AG08395 (cell line): ENCODE measurements at regions not wholly inside any gene's neighbourhood (a gene's known extent, or its start where the extent isn't known, plus 50 kb on each side); places are given as distances from the start of the nearest gene placed in this dataset.
"Not testable (repeated sequence)": the region's sequence is repeated elsewhere in the genome, so short reads cannot be mapped to it uniquely, and the experiment has no call there.

Source experiments
- DNase-seq: peaks from one replicate; pipeline ENCODE4 v3.0.0; 2012; ENCODE audit warnings: mixed read lengths, low spot score

GRCh38 chr12:25424211-25424731, 128.8 kb downstream of the LMNTD1 start:
- peak; percentile 57 for DNase-seq

DNA sequence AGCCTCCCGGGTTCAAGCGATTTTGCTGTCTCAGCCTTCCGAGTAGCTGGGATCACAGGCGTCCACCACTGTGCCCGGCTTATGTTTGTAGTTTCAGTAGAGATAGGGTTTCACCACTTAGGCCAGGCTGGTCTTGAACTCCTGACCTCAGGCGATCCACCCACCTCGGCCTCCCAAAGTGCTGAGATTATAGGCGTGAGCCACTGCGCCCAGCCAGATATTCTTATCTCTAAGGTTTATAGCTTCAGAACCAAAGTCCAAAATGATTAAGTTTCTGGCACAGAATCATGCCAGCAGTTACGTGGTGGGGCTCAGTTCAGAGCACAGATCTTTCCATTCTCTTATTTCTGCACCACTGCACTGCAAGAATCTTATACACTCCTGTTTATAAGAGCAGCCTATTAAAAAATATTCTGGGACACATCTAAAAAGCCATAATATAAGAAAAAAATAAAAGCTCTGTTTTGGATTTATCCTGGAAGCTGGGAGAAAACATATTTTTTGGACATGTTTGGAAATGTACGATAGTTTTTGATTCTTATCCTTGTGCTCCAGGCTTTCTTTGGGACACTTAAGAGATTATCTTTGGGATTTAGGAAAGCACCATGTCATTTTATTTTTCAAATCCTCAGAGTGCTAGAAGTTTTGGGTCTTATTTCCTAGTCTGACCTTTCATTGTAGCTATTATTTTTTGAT, 129.6 kb downstream of the LMNTD1 start:
- DNase-seq: no peak

DNA sequence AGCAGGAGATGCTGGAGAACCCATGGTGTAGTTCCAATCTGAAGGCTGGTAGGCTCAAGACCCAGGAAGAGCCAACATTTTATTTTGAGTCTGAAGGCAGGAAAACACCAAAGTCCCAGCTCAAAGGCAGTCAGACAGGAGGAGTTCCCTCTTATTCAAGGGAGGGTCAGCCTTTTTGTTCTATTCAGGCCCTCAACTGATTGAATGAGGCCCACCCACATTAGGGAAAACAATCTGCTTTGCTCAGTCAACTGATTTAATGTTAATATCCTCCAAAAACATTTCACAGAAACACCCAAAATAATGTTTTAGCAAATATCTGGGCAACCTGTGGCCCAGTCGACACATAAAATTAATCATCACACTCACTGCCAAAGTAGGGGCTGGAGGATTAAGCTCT, 130.8 kb downstream of the LMNTD1 start:
- no peak for DNase-seq

DNA sequence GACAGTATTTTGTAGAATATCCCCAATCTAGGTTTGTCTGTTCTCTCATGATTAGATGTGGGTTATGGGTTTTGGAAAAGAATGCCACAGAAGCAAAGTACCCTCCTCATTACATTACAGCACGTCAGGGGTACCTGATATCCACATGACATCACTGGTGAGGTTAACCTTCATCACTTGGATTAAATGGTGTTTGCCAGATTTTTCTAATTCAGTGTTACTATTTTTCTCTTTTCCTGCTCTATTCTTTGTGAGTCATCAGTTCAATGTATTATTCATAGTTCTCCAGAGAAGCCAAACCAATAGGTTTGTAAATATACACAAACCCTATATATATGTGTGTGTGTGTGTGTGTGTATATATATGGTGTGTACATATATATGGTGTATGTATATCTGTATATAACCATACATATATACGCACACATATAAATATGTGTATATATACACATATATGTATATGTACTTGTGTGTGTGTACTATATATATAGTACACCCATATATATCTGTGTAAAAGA, 131.4 kb downstream of the LMNTD1 start:
- no peak for DNase-seq

DNA sequence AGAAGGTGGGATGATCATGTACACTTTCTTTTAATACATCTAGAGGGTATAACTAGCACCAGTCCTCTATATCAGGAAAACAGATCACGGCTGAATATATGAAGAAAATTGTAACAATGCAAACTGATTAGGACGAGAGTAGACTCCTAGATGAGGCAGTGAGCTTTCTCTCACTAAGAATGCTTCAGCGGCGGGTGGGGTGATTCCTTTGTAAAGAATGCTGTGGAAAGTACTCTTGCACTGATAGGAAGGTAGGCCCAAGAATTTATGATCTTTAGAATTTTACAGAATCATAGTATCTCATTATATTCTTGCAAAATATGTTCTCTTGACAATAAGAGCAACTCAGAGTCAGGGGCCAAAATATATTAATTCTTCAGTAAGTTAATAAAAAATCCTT, 133.0 kb downstream of the LMNTD1 start:
- DNase-seq: no peak

GRCh38 chr12:25419595-25419994, 133.5 kb downstream of the LMNTD1 start:
- no peak for DNase-seq

DNA sequence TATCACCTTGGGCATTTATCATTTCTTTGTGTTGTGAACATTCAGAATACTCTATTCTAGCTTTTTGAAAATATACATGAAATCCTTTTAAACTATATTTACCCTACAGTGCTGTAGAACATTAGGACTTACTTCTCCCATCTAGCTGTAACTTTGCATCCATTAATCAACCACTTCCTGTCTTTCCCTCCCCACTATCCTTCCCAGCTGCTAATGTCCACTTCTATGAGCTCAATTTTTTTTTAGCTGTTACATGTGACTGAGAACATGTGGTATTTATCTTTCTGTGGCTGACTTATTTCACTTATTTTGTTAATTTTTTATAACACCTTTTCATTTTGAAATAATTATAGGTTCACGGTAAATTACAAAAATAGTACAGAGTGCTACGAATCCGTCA, 136.0 kb downstream of the LMNTD1 start:
- no peak for DNase-seq

- DNase-seq: no peak
Measured at GRCh38 chr12:25416516-25416915, 136.6 kb downstream of the LMNTD1 start.

- DNase-seq: no peak
Measured at GRCh38 chr12:25415004-25415403, 138.1 kb downstream of the LMNTD1 start.

DNA sequence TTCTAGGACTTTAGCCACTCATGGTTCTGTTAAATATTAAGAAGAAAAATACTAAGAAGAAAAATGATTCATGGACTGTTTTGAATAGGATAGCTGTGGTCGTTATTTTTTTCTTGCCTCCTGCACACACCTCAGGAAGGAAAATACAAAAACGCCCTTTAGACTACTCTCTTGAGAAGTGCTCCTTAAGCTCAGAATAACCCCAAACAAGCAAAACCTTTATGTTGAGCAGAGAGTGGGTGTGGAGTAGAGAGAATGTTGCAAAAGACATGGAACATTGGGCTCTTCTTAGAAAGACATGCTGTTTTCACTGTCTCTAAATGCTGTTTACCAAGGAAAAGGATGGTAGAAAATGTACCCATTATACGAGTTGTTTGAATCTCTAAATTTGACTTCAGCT, 140.3 kb downstream of the LMNTD1 start:
- DNase-seq: no peak

- DNase-seq: no peak
Measured at GRCh38 chr12:25404955-25405354, 148.1 kb downstream of the LMNTD1 start.

- no peak for DNase-seq
Measured at GRCh38 chr12:25401547-25402345, 151.0 kb upstream of the KRAS start.

- DNase-seq: no peak
Measured at GRCh38 chr12:25397001-25397400, 146.3 kb upstream of the KRAS start.

GRCh38 chr12:25395227-25395626, 144.5 kb upstream of the KRAS start:
- DNase-seq: no peak

DNA sequence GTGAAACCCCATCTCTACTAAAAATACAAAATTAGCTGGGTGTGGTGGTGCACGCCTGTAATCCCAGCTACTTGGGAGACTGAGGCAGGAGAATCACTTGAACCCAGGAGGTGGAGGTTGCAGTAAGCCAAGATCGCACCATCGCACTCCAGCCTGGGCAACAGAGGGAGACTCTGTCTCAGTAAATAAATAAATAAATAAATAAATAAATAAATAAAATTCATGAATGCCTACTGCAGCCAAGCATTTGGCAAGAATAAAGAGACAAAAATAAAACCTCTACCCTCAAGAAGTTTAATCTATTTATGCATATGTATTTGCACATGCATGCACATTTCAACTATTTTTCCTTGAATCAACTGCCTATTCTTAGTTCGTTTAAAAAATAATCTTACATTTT, 144.0 kb upstream of the KRAS start:
- not testable (repeated sequence) for DNase-seq

DNA sequence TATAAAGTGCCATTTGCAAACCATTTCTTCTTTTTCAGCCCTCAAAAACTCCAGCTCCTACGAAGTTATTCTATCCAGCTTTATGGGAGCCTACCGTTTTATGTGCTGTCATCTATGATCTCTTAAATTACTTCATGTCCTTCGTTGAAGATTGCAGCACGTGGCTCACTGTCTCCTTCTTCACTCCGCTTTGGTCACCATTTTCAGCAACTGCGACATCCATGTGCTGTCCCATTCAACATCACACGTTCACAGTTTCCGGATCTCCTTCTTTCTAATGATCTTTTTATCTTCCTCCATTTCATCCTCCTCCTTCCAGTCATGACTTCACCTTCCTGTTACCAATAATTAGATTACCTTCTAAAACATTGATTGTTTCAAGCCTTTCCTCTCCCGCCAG, 143.3 kb upstream of the KRAS start:
- DNase-seq: no peak

- DNase-seq: not testable (repeated sequence)
Measured at GRCh38 chr12:25391346-25391745, 140.6 kb upstream of the KRAS start.

- DNase-seq: no peak
Measured at GRCh38 chr12:25388183-25388582, 137.5 kb upstream of the KRAS start.

GRCh38 chr12:25387732-25388050, 137.0 kb upstream of the KRAS start:
- no peak for DNase-seq

DNA sequence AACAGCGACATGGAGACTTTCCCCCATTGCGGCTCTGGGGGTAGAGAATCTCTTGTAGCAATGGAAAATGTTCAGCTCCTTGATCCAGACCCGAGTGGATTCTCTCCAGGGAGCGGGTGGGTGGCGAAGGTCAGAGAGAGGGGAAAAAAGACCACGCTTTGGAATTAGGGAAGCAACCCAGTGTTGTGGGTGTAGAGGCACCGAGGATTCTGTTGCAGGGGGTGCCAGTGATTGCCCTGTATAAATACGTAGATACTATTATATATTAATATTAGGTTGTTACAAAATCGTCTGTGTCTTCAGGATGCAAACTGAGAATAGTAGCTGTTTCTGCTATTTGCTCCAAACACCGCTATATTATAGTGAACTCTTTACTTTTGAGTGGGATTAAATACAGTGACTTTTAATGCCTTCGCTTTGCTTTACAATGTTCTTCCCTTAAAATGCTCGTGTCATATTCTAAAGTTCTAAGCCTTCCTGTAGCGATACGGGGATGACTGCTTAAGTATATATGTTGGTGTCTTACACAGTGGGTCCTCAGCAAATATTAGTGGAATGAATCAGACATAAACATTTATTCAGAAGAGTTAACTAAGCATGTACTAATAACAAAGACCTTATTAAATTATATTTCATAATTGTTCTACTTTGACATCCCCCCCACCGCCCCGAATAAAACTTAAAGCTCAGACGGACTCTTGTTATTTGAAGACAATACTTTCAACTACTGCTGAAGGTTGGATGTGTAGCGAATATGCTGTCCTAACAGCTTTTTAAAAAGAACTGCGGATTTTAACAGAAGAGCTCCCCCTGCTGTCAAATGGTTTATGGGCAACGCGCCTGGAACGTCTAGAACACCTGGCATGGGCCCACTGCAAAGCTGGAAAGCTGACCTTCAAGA, 136.4 kb upstream of the KRAS start:
- DNase-seq: peak; percentile 66

- no peak for DNase-seq
Measured at GRCh38 chr12:25384893-25385248, 134.1 kb upstream of the KRAS start.
